D341Med (cell line): ENCODE measurements at regions not wholly inside any gene's neighbourhood (a gene's known extent, or its start where the extent isn't known, plus 50 kb on each side); places are given as distances from the start of the nearest gene placed in this dataset.
"Not testable (repeated sequence)": the region's sequence is repeated elsewhere in the genome, so short reads cannot be mapped to it uniquely, and the experiment has no call there.

Experiments
- DNase-seq: peaks from one replicate; pipeline ENCODE4 v3.0.0; 2012; ENCODE audit warnings: low spot score

DNA sequence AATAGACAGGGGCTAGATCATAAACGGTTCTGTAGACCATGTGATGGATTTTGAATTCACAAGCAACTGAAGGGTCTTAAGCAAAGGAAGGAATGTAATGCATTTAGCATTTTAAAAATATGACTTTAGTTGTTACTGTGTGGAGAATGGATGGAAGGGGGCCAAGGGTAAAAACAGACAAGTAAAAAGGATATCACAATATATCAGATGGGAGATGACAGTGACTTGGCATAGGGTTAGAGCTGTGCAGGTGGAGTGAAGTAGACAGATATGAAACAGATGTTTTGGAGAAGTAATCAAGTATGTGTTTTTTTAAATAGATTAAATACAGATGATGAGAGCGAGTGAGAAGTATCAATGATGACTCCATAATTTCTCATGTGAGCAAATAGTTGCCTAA lies 1116.0 kb upstream of the TENM3 start:
- no peak for DNase-seq

DNA sequence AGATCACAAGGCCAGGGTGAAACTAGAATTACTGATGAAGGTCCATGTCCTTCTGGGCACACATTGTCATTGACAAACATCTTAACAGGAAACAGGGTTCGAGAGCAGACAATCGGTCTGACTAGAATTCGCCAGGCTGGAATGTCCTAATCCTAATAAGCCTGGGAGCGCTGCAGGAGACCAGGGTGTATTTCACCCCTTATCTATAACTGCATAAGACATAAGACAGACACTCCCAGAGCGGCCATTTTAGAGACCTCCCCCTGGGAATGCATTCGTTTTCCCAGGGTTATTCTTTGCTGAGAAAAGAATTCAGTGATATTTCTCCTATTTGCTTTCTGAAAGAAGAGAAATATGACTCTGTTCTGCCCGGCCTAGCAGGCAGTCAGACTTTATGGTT lies 1112.9 kb upstream of the TENM3 start:
- not testable (repeated sequence) for DNase-seq

DNA sequence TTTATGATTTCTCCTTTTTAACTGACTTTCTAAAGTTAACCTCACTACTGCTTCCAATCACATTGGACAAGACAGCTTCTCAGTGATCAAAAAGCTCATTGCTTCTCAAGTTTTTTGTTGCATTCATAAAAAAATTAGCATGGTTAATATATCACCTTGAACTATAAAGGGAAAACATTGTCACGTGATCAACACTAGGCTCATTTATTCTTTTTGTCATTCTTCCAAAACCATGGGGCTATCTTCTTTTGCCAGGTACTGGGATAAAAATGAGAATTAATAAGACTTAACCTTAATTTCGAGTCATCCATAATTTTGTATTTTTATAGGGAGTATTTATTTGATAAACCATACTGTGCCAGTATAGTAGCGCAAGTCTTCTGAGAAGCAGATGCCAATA lies 1105.9 kb upstream of the TENM3 start:
- no peak for DNase-seq

DNA sequence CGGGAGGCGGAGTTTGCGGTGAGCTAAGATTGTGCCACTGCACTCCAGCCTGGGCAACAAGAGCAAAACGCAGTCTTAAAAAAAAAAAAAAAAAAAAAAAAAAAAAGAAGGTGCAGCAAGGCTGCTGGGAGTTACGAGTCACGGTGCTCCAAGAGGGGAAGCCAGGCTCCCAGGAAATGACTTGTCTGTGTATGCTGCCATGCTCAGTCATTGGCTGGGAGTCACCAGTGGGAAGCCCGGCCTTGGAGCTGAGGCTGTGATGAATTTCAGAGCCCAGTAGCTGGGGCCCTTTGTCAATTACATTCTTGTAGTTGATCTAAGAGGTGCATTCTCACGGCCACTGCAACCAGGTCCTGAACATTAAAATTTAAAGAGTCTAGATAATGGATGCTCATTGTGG lies 1105.1 kb upstream of the TENM3 start:
- DNase-seq, result no peak

DNA sequence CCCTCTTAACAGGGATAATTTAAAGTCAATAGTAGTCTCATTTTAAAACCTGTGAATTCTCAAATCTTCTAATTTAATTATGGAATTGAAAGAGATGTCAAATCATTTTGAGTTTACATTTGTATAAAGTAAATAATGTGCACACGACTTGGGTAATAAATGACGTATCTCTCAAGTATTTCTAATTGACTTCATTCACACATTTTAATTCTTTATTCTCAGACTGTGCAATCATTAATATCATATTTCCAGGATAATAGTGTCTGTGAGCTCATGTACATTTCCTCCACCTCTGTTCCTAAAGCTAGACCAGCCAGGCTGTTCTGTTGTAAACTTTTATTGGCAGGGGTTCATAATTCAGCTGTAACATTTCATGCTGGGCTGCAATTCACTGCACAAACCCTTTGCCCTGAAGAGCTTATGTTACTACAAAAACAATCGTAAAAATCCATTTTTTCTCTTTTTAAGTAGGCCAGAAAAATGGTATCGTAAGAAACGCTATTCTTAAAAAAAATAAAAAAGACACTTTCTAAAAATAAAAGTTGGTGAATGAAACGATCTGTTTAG lies 1103.1 kb upstream of the TENM3 start:
- DNase-seq, result no peak

DNA sequence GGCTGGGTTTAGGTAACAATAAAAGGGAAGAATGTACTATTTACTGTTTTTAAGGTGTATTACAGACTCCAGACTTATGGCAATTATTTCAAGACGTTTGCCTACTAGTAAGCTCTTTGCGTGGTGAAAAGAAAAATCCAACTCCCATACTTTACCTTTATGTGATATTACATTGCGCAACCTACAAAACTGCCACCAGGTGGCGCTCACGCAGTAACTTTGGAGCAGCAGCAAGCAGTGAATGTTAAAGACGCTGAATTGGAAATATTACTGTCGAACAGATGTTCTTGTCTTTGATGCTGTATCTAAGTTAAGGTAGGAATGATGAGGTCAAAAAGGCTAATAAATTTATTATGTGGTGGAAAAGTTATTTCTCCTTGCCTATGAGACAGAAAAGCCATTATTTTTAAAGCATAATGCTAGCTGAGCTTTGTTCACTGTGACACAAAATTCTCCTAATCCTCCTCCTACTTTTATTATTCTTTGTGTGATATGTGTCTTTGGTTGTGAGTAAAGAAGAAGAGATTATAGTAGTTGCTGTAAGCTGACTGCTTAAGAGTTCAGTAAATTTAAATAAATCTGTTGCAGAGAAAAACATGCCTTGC lies 1099.8 kb upstream of the TENM3 start:
- DNase-seq, result peak; percentile 65

DNA sequence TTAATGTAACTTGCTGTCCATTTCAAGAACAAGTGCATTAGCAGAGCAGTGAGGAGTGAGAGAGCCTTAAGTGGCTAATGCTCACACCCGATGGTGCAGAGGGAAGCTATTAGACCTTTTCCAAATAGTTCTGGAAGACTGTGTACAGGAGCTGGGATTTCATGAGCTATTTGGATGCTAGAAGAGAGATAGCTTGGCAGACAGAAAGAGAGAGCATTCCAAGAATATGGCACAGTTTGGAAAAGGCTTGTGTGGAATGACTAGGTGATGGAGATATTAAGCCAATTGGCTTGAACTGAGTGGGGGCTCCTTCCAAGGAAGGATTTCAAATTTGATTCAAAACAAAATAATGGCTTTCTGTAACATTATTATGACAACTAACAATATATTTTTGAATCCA lies 1097.2 kb upstream of the TENM3 start:
- no peak for DNase-seq

DNA sequence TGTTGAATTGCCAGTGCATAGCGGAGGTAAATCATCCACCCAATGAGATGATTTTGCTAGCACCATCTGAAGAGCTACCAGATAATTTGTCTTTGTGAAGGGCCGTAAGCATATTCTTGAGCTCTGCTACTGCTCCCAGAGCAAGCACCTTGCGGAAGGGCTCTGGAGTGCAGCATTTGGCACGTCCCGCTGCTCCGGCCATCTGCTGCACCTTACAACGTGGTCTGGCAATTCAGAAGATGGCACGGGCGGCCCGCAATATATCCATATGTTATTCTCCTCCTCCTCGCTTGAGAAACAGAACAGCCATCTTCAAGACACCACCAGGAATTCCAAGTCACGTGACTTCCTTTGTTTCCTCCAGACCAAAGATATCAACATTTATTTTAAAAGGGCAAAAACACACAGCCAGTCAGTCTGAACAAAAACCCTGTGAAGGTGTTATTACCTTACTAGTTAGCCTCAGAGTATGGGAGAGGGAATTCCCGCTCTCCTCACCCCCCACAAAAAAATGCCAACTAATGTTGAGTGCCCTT lies 1095.7 kb upstream of the TENM3 start:
- no peak for DNase-seq

DNA sequence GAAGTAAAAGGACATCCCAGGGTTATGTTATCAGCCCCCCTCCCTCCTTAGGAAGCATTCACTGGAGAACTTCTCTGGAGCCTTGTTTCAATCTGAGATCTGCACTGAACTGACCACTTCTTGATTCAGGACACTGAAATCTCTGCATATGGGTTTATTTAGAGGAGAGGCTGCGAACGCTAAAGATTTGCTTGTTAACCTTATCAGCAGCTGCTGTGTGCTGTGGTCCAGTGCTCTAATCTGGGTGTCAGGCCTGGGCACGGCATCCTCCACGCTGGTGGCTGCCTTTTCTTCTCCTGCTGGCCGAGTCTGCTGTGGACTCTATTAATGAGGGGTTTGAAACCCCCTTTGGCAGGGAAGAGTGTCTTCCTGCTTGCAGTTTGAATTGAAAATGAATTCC lies 1094.7 kb upstream of the TENM3 start:
- no peak for DNase-seq

DNA sequence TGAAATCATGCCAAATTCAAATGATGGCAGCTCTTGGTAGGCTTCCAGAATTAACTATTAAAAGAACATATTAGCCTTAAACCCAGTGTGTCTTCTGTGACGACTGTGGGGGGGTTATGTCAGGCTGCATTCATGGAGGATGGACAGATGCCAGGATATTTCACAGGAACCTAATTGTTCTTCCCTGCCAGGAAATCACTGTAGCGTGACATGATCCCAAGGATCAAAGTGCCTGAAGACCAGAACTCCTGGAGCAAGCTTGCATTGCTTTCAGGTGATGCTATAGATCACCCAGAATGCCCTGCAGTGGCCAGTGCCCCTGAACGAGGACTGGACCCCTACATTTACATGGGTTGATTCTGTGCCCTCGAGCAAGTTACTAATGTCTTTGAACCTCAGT lies 1093.0 kb upstream of the TENM3 start:
- DNase-seq, result no peak

DNA sequence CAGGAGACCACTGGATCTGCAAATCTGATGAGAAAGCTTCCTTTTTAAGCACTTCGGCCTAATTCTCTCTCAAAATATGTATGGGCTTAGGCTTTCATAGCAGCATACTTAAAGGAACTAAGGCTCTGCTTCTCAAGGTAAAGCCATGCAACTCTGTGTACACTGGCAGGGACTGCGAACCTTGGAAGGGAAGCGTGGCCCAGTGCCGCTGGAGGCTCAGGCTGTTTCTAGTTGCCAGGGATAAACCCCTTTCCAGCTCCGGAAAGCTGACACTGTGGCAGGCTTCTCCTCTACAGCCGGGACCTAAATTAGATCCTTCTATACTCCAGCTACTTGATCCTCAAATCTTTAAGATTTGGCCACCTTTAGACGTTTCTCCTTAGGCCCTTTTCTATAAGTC lies 1091.3 kb upstream of the TENM3 start:
- no peak for DNase-seq

DNA sequence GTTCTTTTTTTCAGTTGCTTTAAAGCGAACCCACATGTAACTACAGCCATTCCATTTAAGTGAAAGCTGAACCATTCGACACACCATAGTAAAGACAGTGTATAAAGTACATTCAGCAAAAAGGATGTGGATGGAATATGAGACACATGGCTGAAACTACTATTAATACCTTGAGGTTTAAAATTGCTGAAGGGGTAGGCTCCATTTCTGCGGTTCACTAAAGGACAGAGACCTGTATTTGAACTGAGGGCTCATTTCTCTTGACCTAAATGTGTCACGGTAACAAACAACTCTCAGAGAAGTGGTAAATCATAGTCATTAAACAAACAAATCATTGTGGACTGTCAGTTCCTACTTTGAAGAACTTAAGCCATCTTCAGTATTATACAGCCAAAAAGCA lies 1085.6 kb upstream of the TENM3 start:
- DNase-seq, result no peak

DNA sequence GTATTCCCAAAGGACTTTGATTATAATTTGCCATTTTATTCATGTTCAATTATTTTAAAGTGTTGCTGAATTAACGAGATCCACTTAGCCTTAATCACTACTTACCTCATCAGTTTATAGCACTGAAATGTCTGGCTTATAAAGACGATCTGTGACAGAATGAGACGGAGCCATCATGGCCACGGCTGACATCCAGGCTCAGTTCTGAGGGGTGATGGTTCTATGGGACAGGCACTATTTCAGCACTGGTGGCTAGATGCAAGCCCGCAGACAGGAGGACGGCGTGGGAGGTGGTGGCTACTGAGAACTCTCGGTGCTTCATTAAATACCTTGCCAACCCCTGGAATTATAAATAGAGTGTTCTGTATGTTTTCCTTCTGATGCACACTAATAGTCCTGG lies 1084.2 kb upstream of the TENM3 start:
- no peak for DNase-seq

DNA sequence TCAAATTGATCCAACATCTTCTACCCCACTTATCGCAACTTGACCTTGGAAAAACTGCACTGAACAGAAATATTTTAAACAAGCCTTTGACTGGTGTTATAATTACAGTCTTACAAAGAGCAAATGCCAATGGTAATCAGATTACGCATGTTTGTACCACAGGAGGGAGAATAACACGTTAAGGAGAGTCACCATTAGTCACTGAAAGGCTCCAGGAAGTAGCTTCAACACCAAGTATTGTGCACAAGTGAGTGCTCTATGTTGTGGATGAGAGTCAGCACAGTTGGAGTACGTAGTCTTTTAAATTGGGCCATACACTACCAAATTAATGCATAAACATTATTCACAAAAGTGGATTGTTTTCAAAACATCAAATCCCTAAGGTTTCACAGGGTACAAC lies 1081.5 kb upstream of the TENM3 start:
- no peak for DNase-seq

DNA sequence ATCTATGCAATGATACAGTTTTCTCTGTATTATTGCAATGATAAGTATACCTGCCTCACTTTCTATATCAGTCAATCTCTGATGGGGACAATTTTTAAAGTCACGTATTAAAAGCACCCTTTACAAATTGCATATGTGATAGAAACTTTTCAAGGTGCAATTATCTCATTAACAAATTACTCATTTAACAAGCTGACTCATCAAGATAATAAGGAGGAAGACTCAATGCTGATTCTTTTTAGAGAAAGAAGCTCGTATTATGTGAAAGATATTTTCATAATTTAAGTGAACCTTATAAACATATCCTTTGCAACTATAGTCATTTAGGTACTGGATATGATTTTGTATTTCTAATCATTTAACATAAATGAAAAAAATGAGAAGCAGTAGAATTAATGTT lies 1080.9 kb upstream of the TENM3 start:
- no peak for DNase-seq

DNA sequence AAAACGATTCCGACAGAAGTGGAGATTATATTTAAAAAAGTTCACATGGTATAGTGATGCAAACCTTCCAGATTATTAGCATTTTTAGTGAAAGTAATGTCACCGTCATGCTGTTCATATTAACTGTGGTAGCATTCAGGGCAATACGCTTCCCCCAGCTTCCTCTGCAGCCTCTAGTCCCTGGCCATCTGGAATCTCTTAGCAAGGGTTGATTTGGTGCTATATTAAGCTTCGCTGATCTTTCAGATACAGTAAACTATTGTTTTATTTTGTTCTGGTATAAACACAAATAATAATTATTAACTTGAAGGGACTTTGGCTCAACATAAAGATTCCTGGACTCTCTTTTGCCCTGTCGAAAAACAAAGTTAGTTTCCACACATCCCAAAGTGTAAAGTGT lies 1080.5 kb upstream of the TENM3 start:
- DNase-seq, result no peak

DNA sequence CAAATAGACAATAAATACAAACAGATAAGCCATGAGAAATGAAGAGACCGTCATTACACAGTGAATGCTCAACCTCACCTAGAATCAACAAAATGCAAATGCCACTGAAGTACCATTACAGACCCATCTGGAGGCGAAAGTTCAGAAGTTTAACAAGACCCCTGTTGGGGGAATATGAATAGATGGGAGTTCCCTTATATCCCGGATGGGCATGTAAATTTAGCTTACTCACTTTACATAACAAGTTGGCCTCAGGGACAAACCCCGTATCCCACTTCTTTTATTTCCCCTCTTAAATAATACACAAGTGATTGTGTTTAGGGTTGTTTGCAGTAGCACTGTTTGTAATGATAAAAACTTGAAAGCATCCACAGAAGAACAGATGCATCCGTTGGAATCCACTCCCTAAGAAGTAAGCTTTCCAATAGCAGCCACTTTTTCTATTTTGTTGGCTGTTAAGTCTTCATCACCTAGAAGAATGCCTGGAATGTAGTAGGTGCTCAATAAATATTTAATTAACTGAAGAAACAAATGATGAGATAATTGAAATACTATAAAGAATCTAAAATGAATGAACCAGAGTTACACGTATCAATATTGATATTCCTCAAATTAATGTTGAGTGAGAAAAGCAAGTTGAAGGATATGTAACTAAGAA lies 1076.3 kb upstream of the TENM3 start:
- DNase-seq, result no peak

DNA sequence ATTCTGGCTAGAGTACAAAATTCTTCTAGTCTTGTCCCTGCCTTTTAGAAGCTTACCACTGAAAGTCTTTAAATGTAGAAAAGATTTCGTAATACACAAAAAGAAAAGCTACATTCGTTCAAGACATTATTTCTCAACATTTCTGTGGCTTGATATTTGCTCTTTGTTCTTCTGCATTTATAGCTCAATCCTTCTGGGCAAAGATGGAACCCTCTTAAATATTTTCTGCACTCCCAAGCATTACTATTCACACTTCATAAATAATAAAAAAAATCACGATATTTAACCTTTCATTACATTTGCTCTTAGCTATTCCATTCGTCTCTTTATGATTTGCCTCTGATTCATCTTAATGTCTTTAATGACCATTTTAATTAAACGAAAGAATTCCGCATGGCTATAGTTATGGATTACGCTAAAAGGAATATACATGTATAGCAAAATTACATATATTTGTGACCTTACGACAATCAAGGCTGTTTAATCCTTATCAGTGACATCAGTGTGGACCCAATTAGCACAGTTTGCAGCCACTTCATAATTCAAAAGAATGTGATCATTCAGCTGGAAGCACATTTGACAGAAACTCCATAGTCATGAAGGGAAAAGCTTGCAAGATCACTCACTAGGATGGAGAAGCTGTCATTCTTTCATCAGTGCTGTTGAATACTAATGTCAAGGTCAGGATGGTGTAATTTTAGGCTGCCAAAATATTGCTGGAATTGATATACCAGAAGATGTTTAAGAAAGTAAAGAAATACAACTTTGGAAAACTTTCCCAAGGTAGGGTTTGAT lies 1075.0 kb upstream of the TENM3 start:
- no peak for DNase-seq

DNA sequence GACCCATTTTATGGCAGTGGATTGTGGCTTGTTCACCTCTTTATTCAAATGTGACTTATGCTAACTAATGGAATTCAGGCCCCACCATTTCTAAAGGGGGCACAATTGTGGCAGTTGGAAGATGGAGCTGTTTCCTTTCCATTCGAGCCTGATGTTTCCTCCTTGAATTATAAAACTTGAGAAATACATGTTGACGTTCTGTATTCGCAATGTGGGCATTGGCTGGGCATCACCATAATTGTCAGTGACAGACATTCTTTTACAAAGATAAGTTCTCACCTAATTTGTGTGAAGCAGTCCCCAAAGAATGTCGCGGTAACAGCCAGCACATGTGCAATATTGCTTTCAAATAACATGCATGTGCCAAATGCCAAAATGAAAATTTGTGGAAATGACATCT lies 1070.2 kb upstream of the TENM3 start:
- DNase-seq, result no peak

DNA sequence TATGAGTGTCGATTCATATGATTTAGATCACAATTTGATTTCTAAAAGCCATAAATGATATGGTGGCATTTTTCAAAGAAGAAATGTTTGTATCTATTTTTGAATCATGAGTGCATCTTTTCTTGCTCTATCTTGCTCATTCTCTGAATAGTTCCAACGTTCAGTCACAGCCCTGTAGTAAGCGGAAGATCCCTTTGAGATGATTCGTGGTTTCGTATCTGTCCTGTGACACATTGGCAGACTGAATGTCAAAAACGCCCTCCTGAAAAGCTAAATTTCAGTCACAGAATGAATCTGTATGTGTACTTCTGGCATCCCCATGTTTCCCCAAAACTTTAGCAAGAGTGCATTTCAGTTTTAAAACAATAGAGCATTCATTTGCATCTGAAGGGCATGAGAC lies 1066.9 kb upstream of the TENM3 start:
- no peak for DNase-seq

DNA sequence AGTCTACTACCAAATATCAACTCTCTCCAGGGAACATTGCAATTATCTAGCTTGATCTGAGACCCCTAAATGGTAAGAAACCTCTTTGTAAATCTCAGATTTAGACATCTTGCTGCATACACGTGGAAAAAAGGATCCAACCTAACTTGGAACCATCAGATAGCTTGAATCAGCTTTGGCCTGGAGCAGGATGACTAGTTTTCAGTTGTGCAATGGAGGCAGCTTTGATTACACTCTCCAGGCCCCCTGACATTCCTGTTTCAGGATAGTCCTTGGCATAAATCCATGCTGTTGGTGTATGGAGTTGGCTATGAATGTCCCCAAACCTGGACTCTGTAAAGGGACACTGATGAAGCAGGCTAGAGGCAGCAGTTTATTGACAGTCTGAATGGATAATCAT lies 1061.9 kb upstream of the TENM3 start:
- no peak for DNase-seq

DNA sequence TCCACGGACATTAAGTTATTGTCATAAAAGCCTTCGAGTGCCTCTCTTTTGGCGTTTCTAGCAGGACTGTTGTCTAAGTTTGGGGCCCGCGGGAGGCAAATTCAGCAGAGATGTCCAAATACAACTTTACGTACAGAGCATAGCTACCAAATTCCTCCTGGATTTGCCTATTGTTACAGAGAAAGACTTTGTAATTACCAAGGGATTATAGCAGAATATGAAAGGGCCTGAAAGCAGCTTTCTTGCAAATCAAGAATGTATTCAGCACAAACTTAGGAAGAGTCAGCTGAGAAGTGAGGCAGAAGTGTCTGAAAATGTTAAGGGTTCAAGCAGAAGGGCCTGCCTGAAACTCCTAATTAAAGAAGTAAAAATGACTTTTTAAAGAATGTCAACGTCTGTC lies 1053.5 kb upstream of the TENM3 start:
- no peak for DNase-seq
